Type B pancreatic cell (in vitro differentiated cells): ENCODE measurements at regions not wholly inside any gene's neighbourhood (a gene's known extent, or its start where the extent isn't known, plus 50 kb on each side); places are given as distances from the start of the nearest gene placed in this dataset.

ENCODE experiments used
- DNase-seq: peaks from one replicate; pipeline ENCODE4 v3.0.0; 2021; ENCODE audit warnings: mixed read lengths; ENCODE audit not compliant: unreplicated experiment; ENCODE audit errors: extremely low spot score
- H3K27ac Mint-ChIP-seq: 2 replicates; pipeline ENCODE4 v1.8.0; 2021; ENCODE audit warnings: mild to moderate bottlenecking, mixed read lengths
- H3K27me3 Mint-ChIP-seq: 2 replicates; pipeline ENCODE4 v1.8.0; 2021; ENCODE audit warnings: mixed read lengths
- H3K36me3 Mint-ChIP-seq: 2 replicates; pipeline ENCODE4 v1.8.0; 2021; ENCODE audit warnings: mixed read lengths
- H3K4me1 Mint-ChIP-seq: one replicate; pipeline ENCODE4 v1.8.0; 2021; ENCODE audit warnings: mixed read lengths; ENCODE audit not compliant: unreplicated experiment
- H3K4me3 Mint-ChIP-seq: 2 replicates; pipeline ENCODE4 v1.8.0; 2021; ENCODE audit warnings: mild to moderate bottlenecking, mixed read lengths
- H3K9me3 Mint-ChIP-seq: 2 replicates; pipeline ENCODE4 v1.8.0; 2021; ENCODE audit warnings: mixed read lengths
- TF ChIP-seq, protein P1 (sequence below): fragments of 200-600 bp; sonication (generic); conservative IDR thresholded peaks from 2 replicates; pipeline ENCODE4 v1.5.0; 2021; ENCODE audit warnings: antibody characterized with exemption, mild to moderate bottlenecking

- H3K27ac Mint-ChIP-seq = no peak overlapping the region
- TF ChIP-seq, protein P1, sequence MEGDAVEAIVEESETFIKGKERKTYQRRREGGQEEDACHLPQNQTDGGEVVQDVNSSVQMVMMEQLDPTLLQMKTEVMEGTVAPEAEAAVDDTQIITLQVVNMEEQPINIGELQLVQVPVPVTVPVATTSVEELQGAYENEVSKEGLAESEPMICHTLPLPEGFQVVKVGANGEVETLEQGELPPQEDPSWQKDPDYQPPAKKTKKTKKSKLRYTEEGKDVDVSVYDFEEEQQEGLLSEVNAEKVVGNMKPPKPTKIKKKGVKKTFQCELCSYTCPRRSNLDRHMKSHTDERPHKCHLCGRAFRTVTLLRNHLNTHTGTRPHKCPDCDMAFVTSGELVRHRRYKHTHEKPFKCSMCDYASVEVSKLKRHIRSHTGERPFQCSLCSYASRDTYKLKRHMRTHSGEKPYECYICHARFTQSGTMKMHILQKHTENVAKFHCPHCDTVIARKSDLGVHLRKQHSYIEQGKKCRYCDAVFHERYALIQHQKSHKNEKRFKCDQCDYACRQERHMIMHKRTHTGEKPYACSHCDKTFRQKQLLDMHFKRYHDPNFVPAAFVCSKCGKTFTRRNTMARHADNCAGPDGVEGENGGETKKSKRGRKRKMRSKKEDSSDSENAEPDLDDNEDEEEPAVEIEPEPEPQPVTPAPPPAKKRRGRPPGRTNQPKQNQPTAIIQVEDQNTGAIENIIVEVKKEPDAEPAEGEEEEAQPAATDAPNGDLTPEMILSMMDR = no peak
- no peaks in the 10 kb centered on the region for H3K36me3 Mint-ChIP-seq
- H3K4me1 Mint-ChIP-seq = no peaks in the 10 kb centered on the region
- H3K27me3 Mint-ChIP-seq = no peaks in the 10 kb centered on the region
- no peak for DNase-seq
- no peak overlapping the region for H3K4me3 Mint-ChIP-seq
- no peaks in the 10 kb centered on the region for H3K9me3 Mint-ChIP-seq
Measured at GRCh38 chr5:158644301-158644700, 455.4 kb downstream of the EBF1 start.

DNA sequence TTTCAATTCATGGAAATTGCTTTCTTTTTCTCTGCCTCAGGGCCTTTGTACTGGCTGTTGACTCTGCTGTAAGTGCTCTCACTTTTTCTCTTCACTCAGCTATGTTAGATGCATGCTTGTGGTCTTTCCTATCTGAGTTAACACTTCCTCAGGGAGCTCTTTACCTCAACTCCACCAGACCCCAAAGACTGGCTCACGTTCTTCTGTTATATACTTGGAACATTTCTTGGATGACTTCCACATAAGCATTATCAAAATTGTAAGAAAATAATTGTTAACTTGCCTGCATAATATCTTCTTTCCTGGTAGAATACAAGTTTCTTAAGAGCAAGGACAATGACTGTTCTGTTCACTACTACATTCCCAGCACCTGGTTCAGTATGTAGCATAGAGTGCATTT, 455.9 kb downstream of the EBF1 start:
- TF ChIP-seq, protein P1 = no peak
- Mint-ChIP-seq H3K36me3 (no peaks in the 10 kb centered on the region), H3K27ac (no peak overlapping the region), H3K4me1 (no peaks in the 10 kb centered on the region), H3K4me3 (no peak overlapping the region), H3K9me3 (no peaks in the 10 kb centered on the region), H3K27me3 (no peaks in the 10 kb centered on the region)
- no peak for DNase-seq

- Mint-ChIP-seq H3K4me3 (no peak overlapping the region), H3K9me3 (no peaks in the 10 kb centered on the region), H3K27me3 (no peaks in the 10 kb centered on the region), H3K27ac (no peak overlapping the region), H3K4me1 (no peaks in the 10 kb centered on the region), H3K36me3 (no peaks in the 10 kb centered on the region)
- TF ChIP-seq, protein P1 = no peak
- DNase-seq = no peak
Measured at GRCh38 chr5:158642879-158643278, 456.8 kb downstream of the EBF1 start.

DNA sequence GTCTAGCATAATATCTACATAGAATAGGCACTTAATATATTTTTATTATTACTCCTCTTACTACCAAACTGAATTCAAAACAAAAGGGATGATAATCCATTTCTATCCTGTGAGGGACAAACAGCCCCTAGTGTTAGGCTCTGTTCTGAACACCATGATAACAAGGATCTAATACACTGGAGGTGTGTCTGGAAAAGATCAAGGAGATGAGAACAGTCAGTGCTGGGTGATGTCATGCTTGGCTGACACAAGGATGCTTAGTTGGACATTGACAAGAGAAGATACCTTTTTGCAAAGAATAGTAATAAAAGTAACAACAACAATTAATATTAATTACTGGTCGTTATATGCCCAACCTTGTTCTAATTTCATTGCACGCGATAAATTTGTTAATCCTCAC, 458.7 kb downstream of the EBF1 start:
- no peak for DNase-seq
- H3K27ac Mint-ChIP-seq = no peak overlapping the region
- H3K4me3 Mint-ChIP-seq = no peak overlapping the region
- TF ChIP-seq, protein P1 = no peak
- no peaks in the 10 kb centered on the region for H3K4me1 Mint-ChIP-seq
- no peaks in the 10 kb centered on the region for H3K9me3 Mint-ChIP-seq
- H3K27me3 Mint-ChIP-seq = no peaks in the 10 kb centered on the region
- H3K36me3 Mint-ChIP-seq = no peaks in the 10 kb centered on the region

DNA sequence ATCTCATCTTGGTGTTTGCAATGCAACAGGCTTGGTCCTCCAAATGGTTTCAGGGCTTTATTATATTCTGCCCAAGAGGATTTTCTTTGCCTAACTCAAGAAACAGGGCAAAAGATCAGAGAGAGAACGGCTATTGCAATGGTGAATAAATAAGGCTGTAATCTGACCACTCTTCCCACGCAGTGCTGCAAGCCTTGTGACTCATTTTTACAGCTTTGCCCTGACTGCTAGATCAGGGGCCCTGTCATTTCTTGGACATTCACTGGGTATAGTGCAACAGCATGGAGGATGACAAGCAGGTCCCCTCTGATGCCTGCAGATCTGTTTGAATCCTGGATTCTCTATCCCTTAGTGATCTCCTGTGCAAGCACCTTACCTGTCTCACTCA, 459.1 kb downstream of the EBF1 start:
- Mint-ChIP-seq H3K36me3 (no peaks in the 10 kb centered on the region), H3K9me3 (no peaks in the 10 kb centered on the region), H3K27me3 (no peaks in the 10 kb centered on the region), H3K4me3 (no peak overlapping the region), H3K4me1 (no peaks in the 10 kb centered on the region), H3K27ac (no peak overlapping the region)
- DNase-seq = no peak
- TF ChIP-seq, protein P1 = no peak

- no peak for DNase-seq
- no peaks in the 10 kb centered on the region for H3K9me3 Mint-ChIP-seq
- no peak overlapping the region for H3K4me3 Mint-ChIP-seq
- no peaks in the 10 kb centered on the region for H3K27me3 Mint-ChIP-seq
- no peak overlapping the region for H3K27ac Mint-ChIP-seq
- H3K36me3 Mint-ChIP-seq = no peaks in the 10 kb centered on the region
- TF ChIP-seq, protein P1 = no peak
- no peaks in the 10 kb centered on the region for H3K4me1 Mint-ChIP-seq
Measured at GRCh38 chr5:158639881-158640592, 459.7 kb downstream of the EBF1 start.
